Peyer's patch (tissue), 4 donors: ENCODE measurements at regions not wholly inside any gene's neighbourhood (a gene's known extent, or its start where the extent isn't known, plus 50 kb on each side); places are given as distances from the start of the nearest gene placed in this dataset.

Source experiments
- DNase-seq, 3 donors: peaks; one replicate each; pipeline ENCODE4 v3.0.0-alpha.2; 2017 to 2019
- H3K27ac ChIP-seq, 4 donors: fragments of 200-600 bp; sonication (generic); one replicate each; pipeline ENCODE4 v1.5.1; 2016 to 2019
- H3K27me3 ChIP-seq, 2 donors: fragments of 200-600 bp; sonication (generic); one replicate each; pipeline ENCODE4 v1.5.1; 2019
- H3K36me3 ChIP-seq, 3 donors: fragments of 200-600 bp; sonication (generic); one replicate each; pipeline ENCODE4 v1.5.1; 2016 to 2019
- H3K4me1 ChIP-seq, 4 donors: fragments of 200-600 bp; sonication (generic); one replicate each; pipeline ENCODE4 v1.5.1; 2016 to 2019
- H3K4me3 ChIP-seq, 4 donors: fragments of 200-600 bp; sonication (generic); 1 replicate in 3 of 4; 2 replicates in 1 of 4; pipeline ENCODE4 v1.5.1; 2016 to 2019; ENCODE audit warnings: mild to moderate bottlenecking in 1 of 4
- H3K9me3 ChIP-seq, 4 donors: fragments of 200-600 bp; sonication (generic); one replicate each; pipeline ENCODE4 v1.5.1; 2016 to 2019; ENCODE audit warnings: mild to moderate bottlenecking in 1 of 4
- POLR2A ChIP-seq, 2 donors: fragments of 450-650 bp; IDR thresholded peaks; one replicate each; pipeline ENCODE4 v1.5.1; 2017; ENCODE audit warnings: antibody characterized with exemption in 2 of 2, mild to moderate bottlenecking in 2 of 2, moderate library complexity in 2 of 2
- TF ChIP-seq, protein P1 (sequence below), 6 experiments: fragments of 450-650 bp in 4 of 6; fragments of 200-600 bp in 2 of 6; sonication (generic) in 1 of 6; IDR thresholded peaks; one replicate each; pipeline ENCODE4 v1.5.1; 2017 to 2019; ENCODE audit warnings: antibody characterized with exemption in 6 of 6, mild to moderate bottlenecking in 3 of 6, moderate library complexity in 1 of 6

DNA sequence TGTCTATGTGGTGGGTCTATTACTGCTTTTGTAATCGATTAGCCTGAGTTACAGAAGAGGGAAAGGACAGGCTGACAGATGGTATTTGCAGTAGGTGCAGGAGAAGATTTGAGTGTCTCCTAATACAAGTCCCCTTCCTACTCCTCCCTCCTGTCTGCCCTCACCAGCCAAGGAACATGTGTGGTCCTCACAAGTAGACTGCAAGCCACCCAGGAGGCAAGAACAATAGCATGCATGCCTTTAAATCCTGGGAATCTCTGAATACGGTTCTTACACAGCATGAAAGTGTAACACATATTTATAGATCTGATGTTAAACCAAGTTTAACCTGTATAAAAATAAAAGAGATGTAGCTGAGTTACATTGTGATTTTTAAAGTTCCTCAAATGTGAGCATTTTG, 117.0 kb downstream of the PTCSC3 start:
- Histone ChIP-seq H3K27ac (no peak overlapping the region), H3K4me3 (no peak overlapping the region), H3K36me3 (no peaks in the 10 kb centered on the region), H3K27me3 (no peaks in the 10 kb centered on the region), H3K4me1 (no peaks in the 10 kb centered on the region), H3K9me3 (no peaks in the 10 kb centered on the region)
- no peak for TF ChIP-seq POLR2A (IDR thresholded peaks at IDR 0.05)
- TF ChIP-seq, protein P1, sequence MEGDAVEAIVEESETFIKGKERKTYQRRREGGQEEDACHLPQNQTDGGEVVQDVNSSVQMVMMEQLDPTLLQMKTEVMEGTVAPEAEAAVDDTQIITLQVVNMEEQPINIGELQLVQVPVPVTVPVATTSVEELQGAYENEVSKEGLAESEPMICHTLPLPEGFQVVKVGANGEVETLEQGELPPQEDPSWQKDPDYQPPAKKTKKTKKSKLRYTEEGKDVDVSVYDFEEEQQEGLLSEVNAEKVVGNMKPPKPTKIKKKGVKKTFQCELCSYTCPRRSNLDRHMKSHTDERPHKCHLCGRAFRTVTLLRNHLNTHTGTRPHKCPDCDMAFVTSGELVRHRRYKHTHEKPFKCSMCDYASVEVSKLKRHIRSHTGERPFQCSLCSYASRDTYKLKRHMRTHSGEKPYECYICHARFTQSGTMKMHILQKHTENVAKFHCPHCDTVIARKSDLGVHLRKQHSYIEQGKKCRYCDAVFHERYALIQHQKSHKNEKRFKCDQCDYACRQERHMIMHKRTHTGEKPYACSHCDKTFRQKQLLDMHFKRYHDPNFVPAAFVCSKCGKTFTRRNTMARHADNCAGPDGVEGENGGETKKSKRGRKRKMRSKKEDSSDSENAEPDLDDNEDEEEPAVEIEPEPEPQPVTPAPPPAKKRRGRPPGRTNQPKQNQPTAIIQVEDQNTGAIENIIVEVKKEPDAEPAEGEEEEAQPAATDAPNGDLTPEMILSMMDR (IDR thresholded peaks at IDR 0.05) = no peak
- DNase-seq = no peak

DNA sequence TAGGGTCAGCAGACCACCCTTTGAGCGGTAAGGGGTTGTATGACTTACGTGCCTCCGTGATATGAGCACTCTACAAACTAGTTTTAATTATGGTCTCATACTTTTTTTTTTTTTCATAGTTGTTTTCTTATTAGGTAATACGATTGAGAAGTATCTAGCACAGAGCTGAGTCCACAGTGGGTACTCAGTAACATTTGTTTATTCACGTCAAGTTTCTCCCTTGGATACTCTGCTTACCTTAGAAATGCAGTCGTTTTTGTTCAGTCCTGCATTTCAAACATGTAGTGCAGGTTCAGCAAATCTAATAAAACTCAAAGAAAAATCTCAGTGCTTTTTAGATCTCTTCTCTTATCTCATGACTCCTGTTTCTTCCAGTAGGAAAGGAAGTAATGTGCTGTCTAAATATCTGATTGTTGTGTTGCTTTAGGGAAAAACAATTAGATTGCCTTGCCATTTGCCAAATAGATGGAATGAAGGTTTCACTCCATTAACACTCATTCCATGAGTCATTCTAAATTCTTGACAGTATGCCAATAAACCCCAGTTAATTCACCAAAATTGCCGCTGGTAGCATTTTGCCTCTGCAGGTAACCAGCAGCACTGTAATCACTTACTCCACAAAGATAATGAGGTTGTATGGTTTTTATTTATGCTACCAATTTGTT, 118.9 kb downstream of the PTCSC3 start:
- H3K36me3 ChIP-seq = no peaks in the 10 kb centered on the region
- no peaks in the 10 kb centered on the region for H3K27me3 ChIP-seq
- no peak overlapping the region for H3K4me3 ChIP-seq
- TF ChIP-seq POLR2A (IDR thresholded peaks at IDR 0.05) = no peak
- TF ChIP-seq, protein P1 (IDR thresholded peaks at IDR 0.05) = no peak
- no peaks in the 10 kb centered on the region for H3K4me1 ChIP-seq
- no peaks in the 10 kb centered on the region for H3K9me3 ChIP-seq
- H3K27ac ChIP-seq = no peak overlapping the region
- DNase-seq = no peak

DNA sequence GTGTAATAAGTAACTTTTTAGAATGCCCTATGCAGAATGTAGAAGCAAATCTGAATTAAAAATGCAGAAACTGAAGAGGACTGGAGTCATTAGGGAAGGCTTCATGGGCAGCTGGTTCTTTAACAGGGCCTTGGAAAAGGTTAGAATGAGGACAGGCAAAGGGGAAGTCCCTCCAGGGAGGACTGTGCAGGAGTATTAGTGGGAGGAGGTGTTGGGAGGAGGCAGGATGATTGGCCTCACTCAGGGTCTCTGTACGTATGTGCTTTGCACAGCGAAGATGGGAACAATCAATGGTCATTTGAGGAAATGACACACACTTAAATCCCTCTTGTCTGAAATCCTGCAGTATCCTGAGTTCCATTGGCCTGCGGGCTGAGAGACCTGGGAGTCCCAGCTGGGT, 119.7 kb downstream of the PTCSC3 start:
- no peak overlapping the region for H3K4me3 ChIP-seq
- H3K27me3 ChIP-seq = no peaks in the 10 kb centered on the region
- DNase-seq = no peak
- no peak overlapping the region for H3K27ac ChIP-seq
- H3K4me1 ChIP-seq = no peaks in the 10 kb centered on the region
- no peaks in the 10 kb centered on the region for H3K36me3 ChIP-seq
- no peaks in the 10 kb centered on the region for H3K9me3 ChIP-seq
- TF ChIP-seq POLR2A (IDR thresholded peaks at IDR 0.05) = no peak
- TF ChIP-seq, protein P1 (IDR thresholded peaks at IDR 0.05) = no peak

DNA sequence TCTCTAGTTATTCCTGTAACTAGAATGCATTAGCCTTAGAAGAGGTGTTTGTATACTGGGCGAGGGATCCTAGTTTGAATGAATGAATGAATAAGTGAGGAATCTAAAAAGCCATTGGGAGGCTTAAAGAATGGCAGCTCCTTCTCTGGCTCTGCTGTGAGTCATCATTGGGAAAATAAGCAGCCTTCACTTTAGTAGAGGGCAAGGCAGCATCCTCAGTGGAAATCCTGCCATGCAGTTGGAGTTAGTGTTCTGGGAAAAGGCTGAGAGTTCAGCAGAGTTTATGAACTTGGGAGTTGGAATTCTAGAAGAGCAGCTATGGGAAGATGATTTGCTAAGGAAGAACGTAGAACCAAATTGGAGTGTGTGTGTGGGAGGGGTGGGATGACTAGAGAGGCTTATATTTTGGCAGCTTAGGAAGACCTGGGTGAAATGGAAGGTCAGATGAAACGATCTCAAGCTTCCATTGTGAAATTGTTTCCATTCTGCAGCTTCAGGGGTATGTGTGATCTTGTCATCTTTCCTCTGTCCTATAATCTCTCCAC, 120.8 kb downstream of the PTCSC3 start:
- no peak overlapping the region for H3K27ac ChIP-seq
- TF ChIP-seq POLR2A (IDR thresholded peaks at IDR 0.05) = no peak
- TF ChIP-seq, protein P1 (IDR thresholded peaks at IDR 0.05) = no peak
- no peak for DNase-seq
- no peaks in the 10 kb centered on the region for H3K4me1 ChIP-seq
- H3K9me3 ChIP-seq = no peaks in the 10 kb centered on the region
- H3K36me3 ChIP-seq = no peaks in the 10 kb centered on the region
- no peak overlapping the region for H3K4me3 ChIP-seq
- H3K27me3 ChIP-seq = no peaks in the 10 kb centered on the region

DNA sequence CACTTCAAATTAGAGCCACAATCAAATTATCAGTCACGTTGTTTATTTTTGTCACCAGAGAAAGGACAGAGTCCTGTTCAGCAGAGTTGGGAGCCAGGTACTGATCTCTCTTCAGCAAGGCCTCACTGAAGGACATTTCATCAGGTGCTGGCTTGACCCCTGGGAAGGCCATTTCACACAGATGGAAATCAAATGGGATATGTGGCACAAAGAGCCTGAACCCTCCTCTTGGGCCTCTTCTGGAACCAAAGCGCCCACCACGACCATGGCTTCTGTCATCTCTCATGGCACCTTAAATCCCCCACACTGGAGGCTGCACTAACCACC, 121.5 kb downstream of the PTCSC3 start:
- no peak overlapping the region for H3K27ac ChIP-seq
- no peak for TF ChIP-seq POLR2A (IDR thresholded peaks at IDR 0.05)
- TF ChIP-seq, protein P1 (IDR thresholded peaks at IDR 0.05) = no peak
- no peaks in the 10 kb centered on the region for H3K36me3 ChIP-seq
- no peaks in the 10 kb centered on the region for H3K4me1 ChIP-seq
- no peaks in the 10 kb centered on the region for H3K9me3 ChIP-seq
- no peak for DNase-seq
- no peaks in the 10 kb centered on the region for H3K27me3 ChIP-seq
- no peak overlapping the region for H3K4me3 ChIP-seq
